ENCODE measurements at regions not wholly inside any gene's neighbourhood (a gene's known extent, or its start where the extent isn't known, plus 50 kb on each side); places are given as distances from the start of the nearest gene placed in this dataset.

GRCh38 chr4:64588507-64588906, 179.3 kb upstream of the TECRL start:
- intact Hi-C loops (cut with DNase I; ENCODE audit: low total_unique reads), result no loop called here
- Histone ChIP-seq H3K9me3 (peaks cover 4 to 15% of the 10 kb centered on the region in 2 donors), H3K36me3 (no peaks in the 10 kb centered on the region), H3K4me1 (no peaks in the 10 kb centered on the region), H3K4me3 (no peak overlapping the region), H3K27ac (no peak overlapping the region), H3K27me3 (no peaks in the 10 kb centered on the region)
- no peak for DNase-seq (ENCODE audit: low spot score in 2 of 2)
- TF ChIP-seq CTCF (IDR thresholded peaks at IDR 0.05) (no peak), POLR2A (IDR thresholded peaks at IDR 0.05) (no peak), POLR2AphosphoS5 (IDR thresholded peaks at IDR 0.05) (no peak)

DNA sequence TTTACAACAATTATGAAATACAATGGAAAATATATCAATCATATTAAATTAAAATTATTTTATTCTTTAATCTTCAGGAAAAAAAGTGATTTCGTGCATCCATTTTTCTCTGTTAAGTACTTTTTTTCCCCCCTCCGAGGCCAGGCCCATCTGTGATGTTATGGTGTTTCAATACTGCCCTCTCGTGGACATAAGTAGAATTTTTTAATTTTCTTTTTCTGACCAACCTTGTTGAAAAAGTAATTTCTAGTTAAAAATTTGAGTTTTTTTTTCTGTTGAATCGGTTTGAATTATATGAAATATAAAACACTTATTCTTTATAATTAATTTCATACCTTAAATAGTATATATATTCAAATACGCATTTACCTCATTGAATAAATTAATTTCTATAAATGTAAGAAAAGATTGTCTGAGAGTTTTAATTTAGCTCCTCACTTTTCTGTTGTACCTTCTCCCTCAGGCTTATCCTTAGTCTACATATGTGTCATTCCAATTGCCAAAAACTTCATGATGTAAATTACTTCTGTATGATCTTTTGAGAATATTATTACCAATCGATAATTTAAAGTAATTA, 175.8 kb upstream of the TECRL start:
- Histone ChIP-seq H3K36me3 (no peaks in the 10 kb centered on the region), H3K27ac (no peak overlapping the region), H3K4me3 (no peak overlapping the region), H3K27me3 (no peaks in the 10 kb centered on the region), H3K9me3 (peaks cover 4 to 6% of the 10 kb centered on the region in 2 donors), H3K4me1 (no peaks in the 10 kb centered on the region)
- no peak for TF ChIP-seq POLR2AphosphoS5 (IDR thresholded peaks at IDR 0.05)
- intact Hi-C loops (cut with DNase I; ENCODE audit: low total_unique reads), result no loop called here
- DNase-seq (ENCODE audit: low spot score in 2 of 2), result no peak

GRCh38 chr4:64584125-64584524, 174.9 kb upstream of the TECRL start:
- no peak for TF ChIP-seq POLR2AphosphoS5 (IDR thresholded peaks at IDR 0.05)
- no peak for TF ChIP-seq CTCF (IDR thresholded peaks at IDR 0.05)
- TF ChIP-seq POLR2A (IDR thresholded peaks at IDR 0.05), result no peak
- Histone ChIP-seq H3K4me3 (no peak overlapping the region), H3K9me3 (peaks cover 0 to 3% of the 10 kb centered on the region in 2 donors), H3K4me1 (no peaks in the 10 kb centered on the region), H3K36me3 (no peaks in the 10 kb centered on the region), H3K27me3 (no peaks in the 10 kb centered on the region), H3K27ac (no peak overlapping the region)
- no peak for DNase-seq (ENCODE audit: low spot score in 2 of 2)
- intact Hi-C loops (cut with DNase I; ENCODE audit: low total_unique reads), result no loop called here

DNA sequence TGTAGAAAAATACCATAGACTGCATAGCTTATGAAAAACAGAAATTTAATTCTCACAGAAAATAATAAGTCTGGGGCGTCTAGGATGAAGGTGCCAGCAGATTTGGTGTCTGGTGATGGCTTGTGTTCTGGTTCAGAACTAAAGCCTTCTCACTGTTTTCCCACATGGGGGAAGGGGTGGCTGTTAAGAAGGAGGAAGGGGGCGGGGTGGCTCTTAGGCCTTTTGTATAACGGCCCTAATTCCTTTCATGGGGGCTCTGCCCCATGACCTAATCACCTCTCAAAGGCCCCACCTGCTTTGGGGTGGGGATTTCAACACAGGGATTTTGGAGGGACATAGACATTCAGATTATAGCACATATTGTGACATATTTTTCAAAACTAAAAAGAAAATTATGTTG, 173.2 kb upstream of the TECRL start:
- H3K4me3 ChIP-seq, result no peak overlapping the region
- H3K4me1 ChIP-seq, result no peaks in the 10 kb centered on the region
- intact Hi-C loops (cut with DNase I; ENCODE audit: low total_unique reads), result no loop called here
- H3K27ac ChIP-seq, result no peak overlapping the region
- no peak for DNase-seq (ENCODE audit: low spot score in 2 of 2)
- H3K27me3 ChIP-seq, result no peaks in the 10 kb centered on the region
- H3K36me3 ChIP-seq, result no peaks in the 10 kb centered on the region
- TF ChIP-seq POLR2A (IDR thresholded peaks at IDR 0.05) (no peak), POLR2AphosphoS5 (IDR thresholded peaks at IDR 0.05) (no peak), CTCF (IDR thresholded peaks at IDR 0.05) (no peak)
- H3K9me3 ChIP-seq, result no peaks in the 10 kb centered on the region

DNA sequence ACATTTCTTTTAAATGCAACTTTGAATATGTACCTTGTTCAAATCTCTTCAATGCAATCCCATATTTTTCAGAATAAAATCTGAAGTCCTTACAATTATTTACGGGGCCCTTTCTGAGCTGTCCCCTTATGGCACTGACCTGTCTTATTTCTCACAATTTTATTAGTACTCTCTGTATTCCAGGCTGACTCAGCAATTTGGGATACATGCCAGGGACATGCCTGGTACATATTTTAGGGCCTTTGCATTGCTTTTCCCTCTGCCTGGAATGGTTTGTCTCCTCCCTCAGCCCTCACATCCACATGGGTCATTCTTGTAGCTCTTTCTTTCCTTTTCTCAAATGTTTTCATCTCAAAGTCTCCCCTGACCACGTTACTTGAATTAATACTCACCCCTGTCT, 172.2 kb upstream of the TECRL start:
- intact Hi-C loops (cut with DNase I; ENCODE audit: low total_unique reads), result no loop called here
- no peaks in the 10 kb centered on the region for H3K27me3 ChIP-seq
- no peak overlapping the region for H3K27ac ChIP-seq
- H3K36me3 ChIP-seq, result no peaks in the 10 kb centered on the region
- no peaks in the 10 kb centered on the region for H3K9me3 ChIP-seq
- H3K4me1 ChIP-seq, result no peaks in the 10 kb centered on the region
- no peak for TF ChIP-seq POLR2AphosphoS5 (IDR thresholded peaks at IDR 0.05)
- H3K4me3 ChIP-seq, result no peak overlapping the region
- DNase-seq (ENCODE audit: low spot score in 2 of 2), result no peak

DNA sequence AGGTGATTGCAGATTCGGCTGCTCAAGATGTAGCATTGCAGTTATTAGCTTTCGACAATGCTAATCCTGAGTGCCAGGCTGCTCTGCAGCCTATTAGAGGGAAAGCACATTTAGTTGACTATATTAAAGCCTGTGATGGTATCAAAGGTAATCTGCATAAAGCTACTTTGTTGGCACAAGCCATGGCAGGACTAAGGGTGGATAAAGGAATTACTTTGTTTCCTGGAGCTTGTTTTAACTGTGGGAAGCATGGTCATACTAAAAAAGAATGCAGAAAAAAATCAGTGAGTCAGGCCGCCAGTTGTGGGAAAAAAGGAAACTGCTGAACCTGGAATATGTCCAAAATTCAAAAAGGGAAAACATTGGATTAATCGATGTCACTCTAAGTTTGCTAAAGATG, 154.9 kb upstream of the TECRL start:
- Histone ChIP-seq H3K27ac (no peak overlapping the region), H3K9me3 (no peaks in the 10 kb centered on the region), H3K36me3 (no peaks in the 10 kb centered on the region), H3K27me3 (no peaks in the 10 kb centered on the region), H3K4me1 (no peaks in the 10 kb centered on the region), H3K4me3 (no peak overlapping the region)
- intact Hi-C loops (cut with DNase I; ENCODE audit: low total_unique reads), result no loop called here
- no peak for TF ChIP-seq POLR2AphosphoS5 (IDR thresholded peaks at IDR 0.05)
- no peak for TF ChIP-seq CTCF (IDR thresholded peaks at IDR 0.05)
- no peak for TF ChIP-seq POLR2A (IDR thresholded peaks at IDR 0.05)
- no peak for DNase-seq (ENCODE audit: low spot score in 2 of 2)

Data from breast epithelium (tissue), 4 donors.